Heart left ventricle (tissue), 16 donors: ENCODE measurements at regions not wholly inside any gene's neighbourhood (a gene's known extent, or its start where the extent isn't known, plus 50 kb on each side); places are given as distances from the start of the nearest gene placed in this dataset.

Source experiments
- ATAC-seq, 4 donors: fragments of 200-7000 bp; cut with Tn5 transposase; one replicate each; pipeline ENCODE4 v1.9.1; 2020 to 2022; ENCODE audit warnings: moderate library complexity in 4 of 4, mild to moderate bottlenecking in 3 of 4, moderate number of reproducible peaks in 1 of 4
- DNase-seq, 5 donors: peaks; one replicate each; pipeline ENCODE4 v3.0.0-alpha.2; 2020
- H3K27ac ChIP-seq, 12 donors: fragments of 200-600 bp; sonication (generic) in 4 of 12; one replicate each; pipeline versions ENCODE4 v1.5.0 to v1.8.0; 2016 to 2022; ENCODE audit warnings: mild to moderate bottlenecking in 2 of 12
- H3K27me3 ChIP-seq, 9 donors: fragments of 200-600 bp; sonication (generic) in 2 of 9; one replicate each; pipeline versions ENCODE4 v1.5.1 to v1.8.0; 2016 to 2022; ENCODE audit warnings: mild to moderate bottlenecking in 3 of 9
- H3K36me3 ChIP-seq, 9 donors: fragments of 200-600 bp; sonication (generic) in 2 of 9; one replicate each; pipeline versions ENCODE4 v1.5.0 to v1.8.0; 2018 to 2022; ENCODE audit warnings: mild to moderate bottlenecking in 2 of 9
- H3K4me1 ChIP-seq, 12 donors: fragments of 200-600 bp; sonication (generic) in 4 of 12; one replicate each; pipeline versions ENCODE4 v1.5.0 to v1.8.0; 2016 to 2022; ENCODE audit warnings: mild to moderate bottlenecking in 3 of 12
- H3K4me3 ChIP-seq, 12 donors: fragments of 200-600 bp; sonication (generic) in 4 of 12; one replicate each; pipeline versions ENCODE4 v1.5.0 to v1.8.0; 2017 to 2022; ENCODE audit warnings: mild to moderate bottlenecking in 9 of 12, moderate library complexity in 4 of 12
- H3K9me3 ChIP-seq, 12 donors: fragments of 200-600 bp; sonication (generic) in 4 of 12; one replicate each; pipeline versions ENCODE4 v1.5.0 to v1.8.0; 2016 to 2022; ENCODE audit warnings: mild to moderate bottlenecking in 1 of 12
- POLR2A ChIP-seq, 2 donors: fragments of 450-650 bp; IDR thresholded peaks; one replicate each; pipeline ENCODE4 v1.6.1; 2017; ENCODE audit warnings: antibody characterized with exemption in 2 of 2, mild to moderate bottlenecking in 2 of 2, moderate library complexity in 2 of 2
- WGBS, 4 donors: extraction: QIAGEN DNeasy Blood & Tissue Kit in 2 of 4; methylation state at CpG; one replicate each; pipeline versions ENCODE4 v1.1.5 to v1.1.7; 2013 to 2018; 5-methylcytosine and 5-hydroxymethylcytosine counted together
- intact Hi-C, 10 donors: fragments of 100-400 bp; cut with DNase I; formaldehyde crosslinking; loops; one replicate each; pipeline versions ENCODE4 v1.11.1 to v1.14.2; 2022
- TF ChIP-seq, protein P1 (sequence below), 12 donors: fragments of 200-600 bp; sonication (generic) in 4 of 12; IDR thresholded peaks; one replicate each; pipeline versions ENCODE4 v1.5.0 to v1.8.0; 2018 to 2022; ENCODE audit warnings: antibody characterized with exemption in 12 of 12, mild to moderate bottlenecking in 5 of 12
- donor health status: ischemic (EF 13 %, LVEDD 7.1; RV severe dilation, severe dysfunction).
- donor health status: healthy with polysubstance abuse.
- donor health status: DM: no; HTN: yes; CAD: no.
- donor health status: DM: no; HTN: no; CAD: no.
- donor health status: ischemic (EF 25% LVEDD 6.9; RV normal size, moderate dysfunction).
- donor health status: ischemic (EF 25% LVEDD 5.7; RV mildly dilated, moderate dysfunction).
- donor health status: healthy.
- donor health status: DM: yes; HTN: yes; CAD: no.
- donor health status: ischemic (EF 35%, LVEDD 5.7; RV mildly dilated, moderate dysfunction).
- donor health status: nonischemic (EF 11% LVEDD 7.7; RV severe dilation, severe dysfunction).
- donor health status: DM: yes; HTN: yes; CAD: no.
- donor health status: PGD.
- donor health status: ischemic (EF 29% LVEDD 5.4; RV normal size, mild dysfunction).
- donor health status: nonischemic (EF 23%, LVEDD 6.1; RV moderate dilation, normal function).

DNA sequence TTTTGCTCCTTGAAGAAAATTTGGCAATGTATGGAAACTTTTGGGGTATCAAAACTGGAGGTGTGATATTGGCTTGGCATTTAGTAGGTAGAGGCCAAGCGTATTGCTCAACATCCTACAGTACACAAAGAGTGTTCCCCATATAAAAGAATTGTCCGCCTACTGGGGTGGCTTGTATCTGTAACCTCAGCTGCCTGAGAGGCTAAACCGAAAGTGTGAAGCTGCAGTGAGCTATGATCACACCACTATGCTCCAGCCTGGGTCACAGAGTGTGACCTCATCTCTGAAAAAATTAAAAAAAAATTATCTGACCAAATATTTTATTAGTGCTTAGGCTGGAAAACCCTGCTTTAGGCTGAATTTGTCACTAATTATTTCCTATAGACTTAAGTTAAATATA is 483.9 kb downstream of the PYDC2 start:
- Histone ChIP-seq H3K27ac (no peak overlapping the region), H3K36me3 (no peaks in the 10 kb centered on the region), H3K9me3 (no peaks in the 10 kb centered on the region), H3K4me1 (no peaks in the 10 kb centered on the region), H3K4me3 (no peak overlapping the region), H3K27me3 (no peaks in the 10 kb centered on the region)
- DNase-seq (no peak), ATAC-seq (no peak)
- intact Hi-C loops = no loop called here
- 89 to 97% (median 92%) methylated on average over 3 of the region's 3 CpGs for WGBS, 4 donors
- TF ChIP-seq, protein P1, sequence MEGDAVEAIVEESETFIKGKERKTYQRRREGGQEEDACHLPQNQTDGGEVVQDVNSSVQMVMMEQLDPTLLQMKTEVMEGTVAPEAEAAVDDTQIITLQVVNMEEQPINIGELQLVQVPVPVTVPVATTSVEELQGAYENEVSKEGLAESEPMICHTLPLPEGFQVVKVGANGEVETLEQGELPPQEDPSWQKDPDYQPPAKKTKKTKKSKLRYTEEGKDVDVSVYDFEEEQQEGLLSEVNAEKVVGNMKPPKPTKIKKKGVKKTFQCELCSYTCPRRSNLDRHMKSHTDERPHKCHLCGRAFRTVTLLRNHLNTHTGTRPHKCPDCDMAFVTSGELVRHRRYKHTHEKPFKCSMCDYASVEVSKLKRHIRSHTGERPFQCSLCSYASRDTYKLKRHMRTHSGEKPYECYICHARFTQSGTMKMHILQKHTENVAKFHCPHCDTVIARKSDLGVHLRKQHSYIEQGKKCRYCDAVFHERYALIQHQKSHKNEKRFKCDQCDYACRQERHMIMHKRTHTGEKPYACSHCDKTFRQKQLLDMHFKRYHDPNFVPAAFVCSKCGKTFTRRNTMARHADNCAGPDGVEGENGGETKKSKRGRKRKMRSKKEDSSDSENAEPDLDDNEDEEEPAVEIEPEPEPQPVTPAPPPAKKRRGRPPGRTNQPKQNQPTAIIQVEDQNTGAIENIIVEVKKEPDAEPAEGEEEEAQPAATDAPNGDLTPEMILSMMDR (IDR thresholded peaks at IDR 0.05) = no peak
- no peak for TF ChIP-seq POLR2A (IDR thresholded peaks at IDR 0.05)

DNA sequence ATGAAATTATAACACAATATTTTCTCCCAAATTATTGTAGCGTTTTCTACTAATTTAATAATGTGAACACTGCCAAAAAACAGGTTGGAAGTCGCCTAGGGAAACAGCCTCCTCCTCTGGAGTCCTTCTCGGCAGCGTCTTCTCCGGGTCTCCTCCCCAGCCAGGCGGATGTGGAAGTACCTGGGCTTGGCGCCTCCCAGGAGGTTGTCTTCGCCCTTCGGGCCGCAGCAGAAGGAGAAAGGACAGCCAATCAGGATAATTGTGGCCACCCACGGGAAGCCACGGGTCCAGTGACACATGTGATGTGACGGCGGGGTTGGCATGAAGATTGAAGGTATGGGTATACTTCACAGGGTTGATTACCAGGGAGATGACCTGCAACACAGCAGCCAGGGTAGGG is 491.2 kb downstream of the PYDC2 start:
- H3K4me3 ChIP-seq = no peak overlapping the region
- H3K27ac ChIP-seq = no peak overlapping the region
- no peaks in the 10 kb centered on the region for H3K4me1 ChIP-seq
- TF ChIP-seq, protein P1 (IDR thresholded peaks at IDR 0.05) = no peak
- no peak for TF ChIP-seq POLR2A (IDR thresholded peaks at IDR 0.05)
- DNase-seq = no peak
- no peaks in the 10 kb centered on the region for H3K36me3 ChIP-seq
- intact Hi-C loops = no loop called here
- H3K27me3 ChIP-seq = no peaks in the 10 kb centered on the region
- WGBS, 4 donors = 89 to 95% (median 92%) methylated on average over 14 of the region's 14 CpGs
- H3K9me3 ChIP-seq = no peaks in the 10 kb centered on the region
- ATAC-seq = no peak

DNA sequence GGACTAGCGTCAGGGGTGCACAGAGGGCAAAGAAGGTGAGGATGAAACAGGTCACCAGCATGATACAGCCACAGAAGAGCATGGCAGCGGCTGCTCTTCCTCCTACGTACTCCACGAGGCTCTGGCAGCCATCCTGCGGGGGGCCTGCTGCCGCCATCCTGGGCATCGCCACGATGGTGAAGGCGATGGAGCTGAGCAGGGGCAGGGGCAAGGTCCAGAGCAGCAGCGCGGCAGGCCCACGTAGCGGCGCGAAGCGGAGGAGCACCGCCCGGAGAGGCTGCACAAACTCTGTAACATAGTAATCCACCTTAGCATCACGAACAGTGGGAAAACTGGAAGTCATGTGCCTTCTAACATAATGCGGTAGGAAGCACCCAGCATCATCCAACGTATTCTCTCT is 491.6 kb downstream of the PYDC2 start:
- ATAC-seq (no peak), DNase-seq (no peak)
- WGBS, 4 donors = 90 to 97% (median 92%) methylated on average over 20 to 21 of the region's 21 CpGs
- intact Hi-C loops = no loop called here
- no peaks in the 10 kb centered on the region for H3K4me1 ChIP-seq
- no peak overlapping the region for H3K27ac ChIP-seq
- H3K27me3 ChIP-seq = no peaks in the 10 kb centered on the region
- no peak for TF ChIP-seq POLR2A (IDR thresholded peaks at IDR 0.05)
- H3K36me3 ChIP-seq = no peaks in the 10 kb centered on the region
- no peak overlapping the region for H3K4me3 ChIP-seq
- H3K9me3 ChIP-seq = no peaks in the 10 kb centered on the region

DNA sequence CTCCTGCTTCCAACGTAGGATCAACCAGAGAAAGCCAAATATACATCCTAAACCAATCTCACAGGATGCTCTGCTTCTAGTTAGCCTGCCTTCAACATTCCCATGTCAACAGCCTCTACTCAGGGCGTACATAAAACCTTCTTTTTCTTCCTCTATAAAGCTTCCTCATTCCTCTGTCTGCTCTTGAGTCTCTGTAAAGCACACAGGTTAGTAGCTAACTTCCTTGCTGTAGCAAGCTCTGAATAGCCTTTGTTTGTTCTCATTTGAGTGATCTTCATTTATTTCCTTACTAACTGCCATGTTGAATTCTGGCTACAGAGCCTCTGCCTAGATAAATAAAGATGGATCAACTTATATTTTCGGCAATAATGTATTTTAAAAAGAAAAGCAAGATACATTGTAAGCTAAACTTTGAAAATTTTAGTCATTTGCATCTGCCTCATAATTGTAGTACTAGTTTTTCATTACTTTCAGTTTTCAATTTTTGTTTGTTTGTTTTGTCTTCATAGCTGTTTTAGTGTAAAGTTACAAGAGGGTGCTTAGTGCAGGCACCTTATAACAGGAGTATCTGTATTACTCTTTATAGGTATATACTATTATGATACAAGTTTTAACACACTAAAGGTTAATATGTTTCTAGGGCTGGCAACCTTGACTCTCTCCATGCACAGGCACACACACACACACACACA is 498.2 kb downstream of the PYDC2 start:
- no peaks in the 10 kb centered on the region for H3K4me1 ChIP-seq
- no peaks in the 10 kb centered on the region for H3K9me3 ChIP-seq
- no peaks in the 10 kb centered on the region for H3K36me3 ChIP-seq
- 66 to 78% (median 68%) methylated on average over 3 of the region's 3 CpGs for WGBS, 4 donors
- TF ChIP-seq POLR2A (IDR thresholded peaks at IDR 0.05) = no peak
- TF ChIP-seq, protein P1 (IDR thresholded peaks at IDR 0.05) = no peak
- no peak overlapping the region for H3K4me3 ChIP-seq
- DNase-seq (no peak), ATAC-seq (no peak)
- no peaks in the 10 kb centered on the region for H3K27me3 ChIP-seq
- H3K27ac ChIP-seq = no peak overlapping the region
- intact Hi-C loops = no loop called here

DNA sequence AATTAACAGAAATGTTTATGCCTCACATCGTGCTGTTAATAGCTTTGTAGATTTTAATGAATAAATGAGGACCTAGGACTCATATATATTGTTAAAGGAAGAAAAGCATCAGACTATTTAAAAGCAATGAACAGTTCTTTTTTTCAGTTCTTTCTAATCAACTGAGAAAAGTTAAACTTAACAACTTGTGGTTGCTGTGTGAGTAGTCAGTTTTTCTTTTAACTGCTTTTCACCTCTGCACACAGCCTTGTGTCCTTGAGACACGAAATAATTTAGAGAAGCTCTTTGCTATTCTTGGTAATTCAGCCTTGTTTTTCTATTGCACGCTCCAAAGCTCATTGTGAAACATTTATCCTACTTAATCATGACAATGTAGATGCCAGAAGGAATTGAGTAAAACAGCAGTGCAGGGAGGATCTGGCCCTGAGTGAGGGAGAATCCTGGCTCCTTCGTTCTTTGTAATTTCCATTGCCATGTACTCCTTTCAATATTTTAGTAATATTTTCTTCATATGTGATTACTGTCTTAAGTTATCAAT is 499.0 kb downstream of the PYDC2 start:
- no peak overlapping the region for H3K4me3 ChIP-seq
- no peak overlapping the region for H3K27ac ChIP-seq
- H3K27me3 ChIP-seq = no peaks in the 10 kb centered on the region
- no peak for DNase-seq
- intact Hi-C loops = no loop called here
- TF ChIP-seq, protein P1 (IDR thresholded peaks at IDR 0.05) = no peak
- TF ChIP-seq POLR2A (IDR thresholded peaks at IDR 0.05) = no peak
- no peaks in the 10 kb centered on the region for H3K36me3 ChIP-seq
- no peak for ATAC-seq
- H3K4me1 ChIP-seq = no peaks in the 10 kb centered on the region
- WGBS, 4 donors = 50 to 60% (median 55%) methylated on average over 4 of the region's 4 CpGs
- no peaks in the 10 kb centered on the region for H3K9me3 ChIP-seq
